Superior temporal gyrus (tissue), 1 donor: ENCODE measurements at regions not wholly inside any gene's neighbourhood (a gene's known extent, or its start where the extent isn't known, plus 50 kb on each side); places are given as distances from the start of the nearest gene placed in this dataset.
A peak's percentile ranks its signal among the peaks of the same experiment; 100 is the strongest.
"Not testable (repeated sequence)": the region's sequence is repeated elsewhere in the genome, so short reads cannot be mapped to it uniquely, and the experiment has no call there.

Experiments used
- DNase-seq: peaks from one replicate; pipeline ENCODE4 v3.0.0-alpha.2; 2016; ENCODE audit errors: extremely low spot score

- DNase-seq: no peak
These were observed 477.3 kb downstream of the TSHZ3 start for GRCh38 chr19:30871979-30872378.

- DNase-seq: no peak
These were observed 478.4 kb downstream of the TSHZ3 start for GRCh38 chr19:30870876-30871275.

GRCh38 chr19:30865511-30865910, 483.7 kb downstream of the TSHZ3 start:
- no peak for DNase-seq

- DNase-seq: peak; percentile 28
These were observed 484.6 kb downstream of the TSHZ3 start for GRCh38 chr19:30864391-30865215.

GRCh38 chr19:30862876-30863275, 486.4 kb downstream of the TSHZ3 start:
- no peak for DNase-seq

GRCh38 chr19:30861919-30862318, 487.3 kb downstream of the TSHZ3 start:
- no peak for DNase-seq

- no peak for DNase-seq
These were observed 485.8 kb downstream of the ZNF536 start for GRCh38 chr19:30857966-30858490.

GRCh38 chr19:30857388-30857787, 485.2 kb downstream of the ZNF536 start:
- DNase-seq: no peak

- no peak for DNase-seq
These were observed 484.6 kb downstream of the ZNF536 start for GRCh38 chr19:30856786-30857185.

GRCh38 chr19:30856376-30856775, 484.2 kb downstream of the ZNF536 start:
- no peak for DNase-seq

- no peak for DNase-seq
These were observed 483.3 kb downstream of the ZNF536 start for GRCh38 chr19:30855442-30855841.

- no peak for DNase-seq
These were observed 482.5 kb downstream of the ZNF536 start for GRCh38 chr19:30854661-30855060.

GRCh38 chr19:30854207-30854606, 482.0 kb downstream of the ZNF536 start:
- no peak for DNase-seq

- no peak for DNase-seq
These were observed 480.9 kb downstream of the ZNF536 start for GRCh38 chr19:30853036-30853435.

- no peak for DNase-seq
These were observed 480.0 kb downstream of the ZNF536 start for GRCh38 chr19:30852168-30852567.

GRCh38 chr19:30851646-30852045, 479.5 kb downstream of the ZNF536 start:
- no peak for DNase-seq

- DNase-seq: no peak
These were observed 476.6 kb downstream of the ZNF536 start for GRCh38 chr19:30848636-30849425.

GRCh38 chr19:30846102-30846501, 473.9 kb downstream of the ZNF536 start:
- DNase-seq: no peak

- DNase-seq: no peak
These were observed 470.7 kb downstream of the ZNF536 start for GRCh38 chr19:30842926-30843325.

- DNase-seq: no peak
These were observed 469.8 kb downstream of the ZNF536 start for GRCh38 chr19:30841934-30842333.

GRCh38 chr19:30830875-30831274, 458.7 kb downstream of the ZNF536 start:
- DNase-seq: no peak

- DNase-seq: not testable (repeated sequence)
These were observed 453.3 kb downstream of the ZNF536 start for GRCh38 chr19:30825505-30825904.

GRCh38 chr19:30824809-30825208, 452.6 kb downstream of the ZNF536 start:
- no peak for DNase-seq
